IMR-90 (cell line): ENCODE measurements at regions not wholly inside any gene's neighbourhood (a gene's known extent, or its start where the extent isn't known, plus 50 kb on each side); places are given as distances from the start of the nearest gene placed in this dataset.

ENCODE experiments used
- ATAC-seq: fragments of 200-7000 bp; cut with Tn5 transposase; 2 replicates; pipeline ENCODE4 v1.9.1; 2020; ENCODE audit warnings: low read depth, mild to moderate bottlenecking, moderate library complexity
- BruUV-seq: library from RNA; stranded (reverse); fragments of 400-500 nt; replicated peaks from 2 replicates; lab custom pipeline; 2021; lab: Mats Ljungman, UMichigan
- CTCF ChIA-PET: fragments of 300-600 bp; formaldehyde crosslinking; extraction: SDS; loops from one replicate; lab custom pipeline; 2021; ENCODE audit warnings: antibody characterized with exemption; lab: Yijun Ruan, JAX
- POLR2A ChIA-PET: fragments of 300-600 bp; sonication (Branson Sonifier 250); formaldehyde crosslinking; loops from one replicate; lab custom pipeline; 2022; ENCODE audit warnings: antibody characterized with exemption; ENCODE audit not compliant: unreplicated experiment; lab: Charles Lee
- DNase-seq: peaks from one replicate; pipeline ENCODE4 v3.0.0; 2013
- H2AFZ ChIP-seq: replicated peaks from 2 replicates; pipeline ENCODE3; 2013; ENCODE audit warnings: low read length, mild to moderate bottlenecking; ENCODE audit not compliant: poor library complexity
- H2AK5ac ChIP-seq: 2 replicates; pipeline ENCODE4 v1.6.1; 2013; ENCODE audit warnings: low read depth, low read length, inconsistent platforms
- H2AK9ac ChIP-seq: replicated peaks from 2 replicates; pipeline ENCODE3; 2013; ENCODE audit warnings: mild to moderate bottlenecking, low read depth, low read length, moderate library complexity; ENCODE audit not compliant: poor library complexity
- H2BK120ac ChIP-seq: 2 replicates; pipeline ENCODE4 v1.6.1; 2013; ENCODE audit warnings: low read depth, low read length, inconsistent platforms
- H2BK15ac ChIP-seq: 3 replicates; pipeline ENCODE4 v1.6.1; 2013; ENCODE audit warnings: low read depth, low read length, inconsistent platforms
- H2BK20ac ChIP-seq: 2 replicates; pipeline ENCODE4 v1.6.1; 2013; ENCODE audit warnings: low read depth, mild to moderate bottlenecking, inconsistent platforms, low read length, moderate library complexity
- H2BK5ac ChIP-seq: 2 replicates; pipeline ENCODE4 v1.6.1; 2013; ENCODE audit warnings: mild to moderate bottlenecking, low read depth, low read length, inconsistent platforms; ENCODE audit not compliant: poor library complexity, severe bottlenecking
- H3K14ac ChIP-seq: replicated peaks from 2 replicates; pipeline ENCODE4 v1.6.1; 2013; ENCODE audit warnings: low read depth, low read length, inconsistent platforms
- H3K18ac ChIP-seq: 2 replicates; pipeline ENCODE4 v1.6.1; 2013; ENCODE audit warnings: low read depth, low read length, control low read depth
- H3K23ac ChIP-seq: 2 replicates; pipeline ENCODE4 v1.6.1; 2013; ENCODE audit warnings: low read depth, low read length, inconsistent platforms
- H3K27ac ChIP-seq: 2 replicates; pipeline ENCODE4 v1.5.1; 2013; ENCODE audit warnings: mild to moderate bottlenecking, control low read depth, low read length; ENCODE audit not compliant: insufficient read depth
- H3K27me3 ChIP-seq: 2 replicates; pipeline ENCODE4 v1.6.1; 2013; ENCODE audit warnings: low read length; ENCODE audit not compliant: control insufficient read depth, insufficient read depth
- H3K36me3 ChIP-seq: 2 replicates; pipeline ENCODE4 v1.6.1; 2013; ENCODE audit warnings: low read length, mixed read lengths; ENCODE audit not compliant: control insufficient read depth, insufficient read depth
- H3K4ac ChIP-seq: 2 replicates; pipeline ENCODE4 v1.6.1; 2013; ENCODE audit warnings: low read depth, low read length, inconsistent platforms
- H3K4me1 ChIP-seq: 2 replicates; pipeline ENCODE4 v1.6.1; 2013; ENCODE audit warnings: low read length, mixed read lengths; ENCODE audit not compliant: control insufficient read depth, insufficient read depth
- H3K4me2 ChIP-seq: 2 replicates; pipeline ENCODE4 v1.6.1; 2013; ENCODE audit warnings: low read depth, mild to moderate bottlenecking, control low read depth, low read length, moderate library complexity
- H3K4me3 ChIP-seq: 2 replicates; pipeline ENCODE4 v1.5.1; 2013; ENCODE audit warnings: low read depth, mild to moderate bottlenecking, control low read depth, low read length, moderate library complexity; ENCODE audit not compliant: insufficient read depth
- H3K56ac ChIP-seq: 2 replicates; pipeline ENCODE4 v1.6.1; 2013; ENCODE audit warnings: low read length, inconsistent platforms; ENCODE audit not compliant: insufficient read depth; ENCODE audit errors: extremely low read depth
- H3K79me1 ChIP-seq, 2 experiments: 2 replicates each; pipeline ENCODE4 v1.6.1; 2013; ENCODE audit warnings: low read length in 2 of 2, inconsistent platforms in 1 of 2, low read depth in 1 of 2
- H3K9ac ChIP-seq: 2 replicates; pipeline ENCODE4 v1.6.1; 2013; ENCODE audit warnings: low read depth, low read length, control low read depth
- H3K9me1 ChIP-seq: 2 replicates; pipeline ENCODE4 v1.6.1; 2013; ENCODE audit warnings: low read length, inconsistent platforms; ENCODE audit not compliant: insufficient read depth
- H3K9me3 ChIP-seq: 2 replicates; pipeline ENCODE4 v1.6.1; 2013; ENCODE audit warnings: low read length; ENCODE audit not compliant: control insufficient read depth, insufficient read depth
- H4K20me1 ChIP-seq: 2 replicates; pipeline ENCODE4 v1.6.1; 2013; ENCODE audit warnings: low read length, inconsistent platforms; ENCODE audit not compliant: insufficient read depth
- H4K5ac ChIP-seq: 2 replicates; pipeline ENCODE4 v1.6.1; 2013; ENCODE audit warnings: mild to moderate bottlenecking, low read depth, low read length, control low read depth
- H4K8ac ChIP-seq, 2 experiments: 2 replicates each; pipeline ENCODE4 v1.6.1; 2013; ENCODE audit warnings: low read depth in 2 of 2, low read length in 2 of 2, control low read depth in 1 of 2, inconsistent platforms in 1 of 2
- H4K91ac ChIP-seq: 2 replicates; pipeline ENCODE4 v1.6.1; 2013; ENCODE audit warnings: low read depth, low read length, inconsistent platforms; ENCODE audit not compliant: insufficient read depth
- CEBPB ChIP-seq: IDR thresholded peaks from 2 replicates; pipeline ENCODE4 v1.6.1; 2012; ENCODE audit warnings: low read depth, low read length, improper control_type of control experiment
- FOS ChIP-seq: fragments of 150-350 bp; IDR thresholded peaks from 2 replicates; pipeline ENCODE4 v1.6.1; 2016; ENCODE audit warnings: low read depth, low read length
- MAFK ChIP-seq: IDR thresholded peaks from 2 replicates; pipeline ENCODE4 v1.6.1; 2012; ENCODE audit warnings: low read depth, low read length, improper control_type of control experiment
- MAZ ChIP-seq: IDR thresholded peaks from 2 replicates; pipeline ENCODE4 v1.6.1; 2012; ENCODE audit warnings: low read depth, mild to moderate bottlenecking, low read length, improper control_type of control experiment, moderate library complexity, borderline replicate concordance
- MXI1 ChIP-seq: IDR thresholded peaks from 2 replicates; pipeline ENCODE4 v1.6.1; 2012; ENCODE audit warnings: low read depth, mild to moderate bottlenecking, low read length, moderate library complexity, borderline replicate concordance
- POLR2A ChIP-seq: IDR thresholded peaks from 2 replicates; pipeline ENCODE4 v1.6.1; 2012; ENCODE audit warnings: mild to moderate bottlenecking, low read depth, low read length
- RCOR1 ChIP-seq: IDR thresholded peaks from 2 replicates; pipeline ENCODE4 v1.6.1; 2012; ENCODE audit warnings: mild to moderate bottlenecking, low read length, improper control_type of control experiment; ENCODE audit not compliant: insufficient replicate concordance
- RFX5 ChIP-seq: IDR thresholded peaks from 2 replicates; pipeline ENCODE4 v1.8.0; 2012; ENCODE audit warnings: low read depth, mild to moderate bottlenecking, low read length, moderate library complexity
- SMC3 ChIP-seq: fragments of 150-350 bp; IDR thresholded peaks from 2 replicates; pipeline ENCODE4 v1.6.1; 2016; ENCODE audit warnings: low read depth, mild to moderate bottlenecking, antibody characterized with exemption, low read length, moderate library complexity
- WGBS, 2 experiments: methylation state at CpG; one replicate each; pipeline versions ENCODE4 v1.1.5 to v1.1.7; 2013; ENCODE audit warnings: missing lambda C conversion rate in 2 of 2; ENCODE audit not compliant: insufficient read length in 1 of 2; ENCODE audit errors: extremely low coverage in 2 of 2; 5-methylcytosine and 5-hydroxymethylcytosine counted together
- dilution Hi-C: fragments of 300-500 bp; cut with HindIII; formaldehyde crosslinking; loops from one replicate; pipeline ENCODE4 v1.14.3; 2018; ENCODE audit warnings: low sequenced_read_pairs; ENCODE audit not compliant: unreplicated experiment
- in situ Hi-C: fragments of 300-500 bp; cut with MboI; formaldehyde crosslinking; loops from 3 replicates; pipeline ENCODE4 v1.14.3; 2019; ENCODE audit warnings: low sequenced_read_pairs, inconsistent platforms, mixed read lengths
- intact Hi-C: fragments of 100-400 bp; cut with micrococcal nuclease; formaldehyde crosslinking; loops from 2 replicates; pipeline ENCODE4 v1.10.0; 2022
- TF ChIP-seq, protein P1 (sequence below): fragments of 150-350 bp; IDR thresholded peaks from 2 replicates; pipeline ENCODE4 v1.6.1; 2016; ENCODE audit warnings: low read depth, mild to moderate bottlenecking, low read length, moderate library complexity, borderline replicate concordance

DNA sequence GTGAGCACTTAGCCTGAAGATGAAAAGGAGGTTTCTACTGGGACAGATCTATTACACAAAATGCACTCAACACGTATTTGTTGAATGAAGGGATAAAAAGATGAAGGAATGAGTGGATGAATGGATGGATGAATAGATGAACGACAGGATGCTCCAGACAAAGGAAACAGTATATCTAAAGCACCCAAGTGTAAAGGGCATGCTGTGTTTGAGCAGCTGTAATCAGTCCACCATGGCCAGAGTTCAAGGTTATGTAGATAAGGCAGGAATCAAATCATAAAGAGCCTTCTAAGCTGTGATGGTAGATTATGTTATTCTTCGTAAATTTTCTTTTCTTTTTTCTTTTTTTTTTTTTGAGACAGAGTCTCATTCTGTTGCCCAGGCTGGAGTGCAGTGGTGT, 194.4 kb upstream of the FOXN2 start:
- Histone ChIP-seq H3K4me3 (no peak overlapping the region), H4K20me1 (no peaks in the 10 kb centered on the region), H3K4ac (no peak overlapping the region), H2BK15ac (no peak overlapping the region), H4K5ac (no peak overlapping the region), H2BK120ac (no peak overlapping the region), H3K9me1 (no peaks in the 10 kb centered on the region; the same call in 1 of the 2 replicates), H3K14ac (no peak overlapping the region), H2BK20ac (no peak overlapping the region), H3K9me3 (no peaks in the 10 kb centered on the region), H3K56ac (no peak overlapping the region), H3K18ac (no peak overlapping the region), H3K27ac (no peak overlapping the region), H2AFZ (no peak overlapping the region), H2BK5ac (no peak overlapping the region), H3K79me1 (no peaks in the 10 kb centered on the region), H2AK5ac (no peak overlapping the region), H3K27me3 (no peaks in the 10 kb centered on the region), H3K4me1 (peaks cover 2% of the 10 kb centered on the region; the same call in 1 of the 2 replicates), H3K9ac (no peak overlapping the region), H4K91ac (no peak overlapping the region), H3K36me3 (no peaks in the 10 kb centered on the region), H3K4me2 (no peak overlapping the region), H4K8ac (no peak overlapping the region), H2AK9ac (no peak overlapping the region), H3K23ac (no peak overlapping the region)
- ChIA-PET POLR2A (no interaction called here), CTCF (no interaction called here)
- dilution Hi-C loops, result no loop called here
- TF ChIP-seq, protein P1, sequence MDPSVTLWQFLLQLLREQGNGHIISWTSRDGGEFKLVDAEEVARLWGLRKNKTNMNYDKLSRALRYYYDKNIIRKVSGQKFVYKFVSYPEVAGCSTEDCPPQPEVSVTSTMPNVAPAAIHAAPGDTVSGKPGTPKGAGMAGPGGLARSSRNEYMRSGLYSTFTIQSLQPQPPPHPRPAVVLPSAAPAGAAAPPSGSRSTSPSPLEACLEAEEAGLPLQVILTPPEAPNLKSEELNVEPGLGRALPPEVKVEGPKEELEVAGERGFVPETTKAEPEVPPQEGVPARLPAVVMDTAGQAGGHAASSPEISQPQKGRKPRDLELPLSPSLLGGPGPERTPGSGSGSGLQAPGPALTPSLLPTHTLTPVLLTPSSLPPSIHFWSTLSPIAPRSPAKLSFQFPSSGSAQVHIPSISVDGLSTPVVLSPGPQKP, result no peak
- no peak for TF ChIP-seq MAFK
- TF ChIP-seq RCOR1, result no peak
- no peak for TF ChIP-seq MXI1
- TF ChIP-seq SMC3, result no peak
- TF ChIP-seq RFX5, result no peak
- TF ChIP-seq CEBPB, result no peak
- TF ChIP-seq POLR2A, result no peak
- TF ChIP-seq FOS, result no peak
- no peak for TF ChIP-seq MAZ
- in situ Hi-C loops, result no loop called here
- whole genome bisulfite sequencing, 2 experiments, result no CpG with 5 or more reads among the region's 3 CpGs
- BruUV-seq, result no TSS peak
- DNase-seq, result no peak
- no peak for ATAC-seq
- intact Hi-C loops, result no loop called here
